MM.1S (cell line): ENCODE measurements at regions not wholly inside any gene's neighbourhood (a gene's known extent, or its start where the extent isn't known, plus 50 kb on each side); places are given as distances from the start of the nearest gene placed in this dataset.

ENCODE experiments used
- DNase-seq: peaks from one replicate; pipeline ENCODE4 v3.0.0-alpha.2; 2015
- H2AFZ ChIP-seq: fragments of 300-600 bp; sonication (generic); 2 replicates; pipeline ENCODE4 v1.6.0; 2016; ENCODE audit warnings: antibody characterized with exemption, low read length
- H3F3A ChIP-seq: fragments of 300-600 bp; sonication (generic); 2 replicates; pipeline ENCODE4 v1.6.1; 2016; ENCODE audit warnings: mild to moderate bottlenecking, antibody characterized with exemption, low read length, moderate library complexity, mixed read lengths; ENCODE audit not compliant: insufficient read depth
- H3K27ac ChIP-seq: fragments of 300-600 bp; sonication (generic); 2 replicates; pipeline ENCODE4 v1.5.1; 2016; ENCODE audit warnings: mild to moderate bottlenecking, low read length
- H3K27me3 ChIP-seq: fragments of 300-600 bp; sonication (generic); replicated peaks from 2 replicates; pipeline ENCODE4 v1.6.0; 2016; ENCODE audit warnings: low read length; ENCODE audit not compliant: insufficient read depth
- H3K36me3 ChIP-seq: fragments of 300-600 bp; sonication (generic); replicated peaks from 2 replicates; pipeline ENCODE4 v1.6.1; 2016; ENCODE audit warnings: mild to moderate bottlenecking, low read length, mixed read lengths; ENCODE audit not compliant: insufficient read depth
- H3K4me1 ChIP-seq: fragments of 300-600 bp; sonication (generic); 2 replicates; pipeline ENCODE4 v1.6.1; 2016; ENCODE audit warnings: low read length, mixed read lengths
- H3K4me2 ChIP-seq: fragments of 300-600 bp; sonication (generic); 2 replicates; pipeline ENCODE4 v1.6.0; 2016; ENCODE audit warnings: low read depth, low read length
- H3K4me3 ChIP-seq: fragments of 300-600 bp; sonication (generic); 2 replicates; pipeline ENCODE4 v1.5.1; 2016; ENCODE audit warnings: low read length, mixed read lengths
- H3K79me2 ChIP-seq: fragments of 300-600 bp; sonication (generic); 2 replicates; pipeline ENCODE4 v1.6.1; 2016; ENCODE audit warnings: mixed run types, low read length, mixed read lengths
- H3K9ac ChIP-seq: fragments of 300-600 bp; sonication (generic); 2 replicates; pipeline ENCODE4 v1.6.1; 2016; ENCODE audit warnings: low read length, mixed read lengths
- H3K9me2 ChIP-seq: fragments of 300-600 bp; sonication (generic); replicated peaks from 2 replicates; pipeline ENCODE4 v1.6.1; 2016; ENCODE audit warnings: mild to moderate bottlenecking, low read length, mixed read lengths; ENCODE audit not compliant: insufficient read depth
- H3K9me3 ChIP-seq: fragments of 300-600 bp; sonication (generic); replicated peaks from 2 replicates; pipeline ENCODE4 v1.6.1; 2016; ENCODE audit warnings: mild to moderate bottlenecking, low read length, mixed read lengths; ENCODE audit not compliant: insufficient read depth
- H4K20me1 ChIP-seq: fragments of 300-600 bp; sonication (generic); 2 replicates; pipeline ENCODE4 v1.6.1; 2016; ENCODE audit warnings: mild to moderate bottlenecking, low read length, moderate library complexity, mixed read lengths; ENCODE audit not compliant: insufficient read depth
- EZH2 ChIP-seq: fragments of 300-600 bp; sonication (generic); optimal IDR thresholded peaks from 2 replicates; pipeline ENCODE3; 2017; ENCODE audit warnings: low read depth, mild to moderate bottlenecking, antibody characterized with exemption, low read length, mixed read lengths
- EZH2phosphoT487 ChIP-seq: fragments of 300-600 bp; sonication (generic); IDR thresholded peaks from 2 replicates; pipeline ENCODE4 v1.6.1; 2018; ENCODE audit warnings: antibody characterized with exemption, low read length
- TF ChIP-seq, protein P1 (sequence below): fragments of 300-600 bp; sonication (generic); IDR thresholded peaks from 2 replicates; pipeline ENCODE4 v1.5.1; 2016; ENCODE audit warnings: antibody characterized with exemption, low read length, mixed read lengths

DNA sequence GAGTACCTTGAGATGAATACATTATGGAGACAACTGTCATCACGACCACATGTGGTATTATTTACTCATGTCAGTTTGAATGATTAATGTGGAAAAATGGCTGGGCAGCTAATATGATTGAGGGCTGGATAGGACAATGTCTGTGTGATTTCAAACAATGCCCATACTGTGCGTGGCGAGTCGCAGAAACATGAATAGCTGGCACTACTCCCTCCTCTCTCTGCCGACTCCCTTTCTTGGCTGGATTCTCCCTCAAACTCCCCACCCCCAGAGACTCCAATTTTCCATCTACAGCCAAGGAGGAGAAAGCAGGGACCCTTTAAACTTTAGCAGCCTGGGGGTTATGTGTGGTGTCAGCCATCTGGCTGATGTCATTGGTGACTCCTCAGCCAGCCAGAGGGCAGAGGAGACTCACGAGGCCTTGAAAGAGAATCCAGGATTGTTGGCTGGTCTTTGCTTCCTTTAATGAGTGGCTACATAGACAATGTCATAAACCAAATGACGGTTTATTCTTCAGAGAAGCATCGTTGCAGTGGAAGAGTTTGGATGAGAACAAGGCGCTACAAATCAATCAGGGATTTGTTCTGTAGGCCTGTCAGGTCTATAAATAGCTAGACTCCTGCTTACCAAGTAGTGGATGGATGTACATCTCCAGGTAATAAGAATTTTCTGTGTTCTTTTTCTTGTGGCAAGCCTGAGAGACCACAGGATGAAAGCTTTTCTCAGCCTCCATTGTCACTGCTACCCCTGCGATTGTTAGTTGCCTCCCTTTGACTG, 165.6 kb downstream of the DLEU7 start:
- Histone ChIP-seq H3K36me3 (no peaks in the 10 kb centered on the region), H2AFZ (no peak overlapping the region), H3F3A (no peaks in the 10 kb centered on the region), H3K4me1 (no peaks in the 10 kb centered on the region), H3K79me2 (no peaks in the 10 kb centered on the region), H3K4me2 (no peak overlapping the region), H3K9me3 (no peaks in the 10 kb centered on the region), H3K9me2 (no peaks in the 10 kb centered on the region), H3K27ac (no peak overlapping the region), H3K9ac (no peak overlapping the region), H3K4me3 (no peak overlapping the region), H4K20me1 (no peaks in the 10 kb centered on the region), H3K27me3 (no peaks in the 10 kb centered on the region)
- TF ChIP-seq, protein P1, sequence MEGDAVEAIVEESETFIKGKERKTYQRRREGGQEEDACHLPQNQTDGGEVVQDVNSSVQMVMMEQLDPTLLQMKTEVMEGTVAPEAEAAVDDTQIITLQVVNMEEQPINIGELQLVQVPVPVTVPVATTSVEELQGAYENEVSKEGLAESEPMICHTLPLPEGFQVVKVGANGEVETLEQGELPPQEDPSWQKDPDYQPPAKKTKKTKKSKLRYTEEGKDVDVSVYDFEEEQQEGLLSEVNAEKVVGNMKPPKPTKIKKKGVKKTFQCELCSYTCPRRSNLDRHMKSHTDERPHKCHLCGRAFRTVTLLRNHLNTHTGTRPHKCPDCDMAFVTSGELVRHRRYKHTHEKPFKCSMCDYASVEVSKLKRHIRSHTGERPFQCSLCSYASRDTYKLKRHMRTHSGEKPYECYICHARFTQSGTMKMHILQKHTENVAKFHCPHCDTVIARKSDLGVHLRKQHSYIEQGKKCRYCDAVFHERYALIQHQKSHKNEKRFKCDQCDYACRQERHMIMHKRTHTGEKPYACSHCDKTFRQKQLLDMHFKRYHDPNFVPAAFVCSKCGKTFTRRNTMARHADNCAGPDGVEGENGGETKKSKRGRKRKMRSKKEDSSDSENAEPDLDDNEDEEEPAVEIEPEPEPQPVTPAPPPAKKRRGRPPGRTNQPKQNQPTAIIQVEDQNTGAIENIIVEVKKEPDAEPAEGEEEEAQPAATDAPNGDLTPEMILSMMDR: no peak
- TF ChIP-seq EZH2phosphoT487 (no peak), EZH2 (no peak)
- DNase-seq: no peak

DNA sequence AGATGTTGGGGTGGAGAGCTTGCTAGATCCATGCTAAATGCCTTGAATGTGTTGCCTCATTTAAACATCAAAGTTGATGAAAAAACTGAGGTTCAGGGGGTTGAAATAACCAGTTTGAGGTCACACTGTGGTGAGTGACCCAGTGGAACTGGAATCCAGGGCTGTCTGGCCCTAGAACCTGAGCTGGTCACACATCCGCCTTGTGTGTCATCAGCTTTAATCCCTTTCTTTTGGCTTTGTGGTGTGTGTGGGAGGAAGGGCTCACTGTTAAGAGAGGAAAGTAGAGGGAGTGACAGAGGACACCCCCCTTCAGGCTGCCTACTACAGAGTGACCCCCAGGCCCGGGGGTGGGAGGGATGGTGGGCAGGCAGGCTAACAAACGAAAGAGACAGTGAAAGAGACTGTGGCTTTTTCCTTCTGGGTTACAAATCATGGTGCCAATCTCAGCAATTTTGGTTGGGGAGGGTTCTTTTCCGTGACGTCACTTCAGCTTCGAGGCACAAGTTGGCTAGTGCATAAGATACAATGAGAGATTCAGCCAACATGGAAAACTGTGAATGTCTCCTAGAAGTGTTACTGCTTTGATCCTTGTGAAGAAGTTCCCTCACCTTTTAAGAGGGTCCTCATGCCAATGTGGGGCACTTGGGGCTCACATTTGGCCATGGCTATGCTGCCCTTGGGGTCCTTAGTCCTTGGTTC, 164.9 kb downstream of the DLEU7 start:
- H3K36me3 ChIP-seq: no peaks in the 10 kb centered on the region
- TF ChIP-seq, protein P1: no peak
- TF ChIP-seq EZH2: no peak
- no peak for TF ChIP-seq EZH2phosphoT487
- H3K4me2 ChIP-seq: no peak overlapping the region
- no peaks in the 10 kb centered on the region for H3K27me3 ChIP-seq
- DNase-seq: no peak
- no peak overlapping the region for H3K9ac ChIP-seq
- H3K9me2 ChIP-seq: no peaks in the 10 kb centered on the region
- H3K27ac ChIP-seq: no peak overlapping the region
- no peaks in the 10 kb centered on the region for H4K20me1 ChIP-seq
- no peak overlapping the region for H3K4me3 ChIP-seq
- H3K79me2 ChIP-seq: no peaks in the 10 kb centered on the region
- H2AFZ ChIP-seq: no peak overlapping the region
- H3K4me1 ChIP-seq: no peaks in the 10 kb centered on the region
- H3F3A ChIP-seq: no peaks in the 10 kb centered on the region
- H3K9me3 ChIP-seq: no peaks in the 10 kb centered on the region

DNA sequence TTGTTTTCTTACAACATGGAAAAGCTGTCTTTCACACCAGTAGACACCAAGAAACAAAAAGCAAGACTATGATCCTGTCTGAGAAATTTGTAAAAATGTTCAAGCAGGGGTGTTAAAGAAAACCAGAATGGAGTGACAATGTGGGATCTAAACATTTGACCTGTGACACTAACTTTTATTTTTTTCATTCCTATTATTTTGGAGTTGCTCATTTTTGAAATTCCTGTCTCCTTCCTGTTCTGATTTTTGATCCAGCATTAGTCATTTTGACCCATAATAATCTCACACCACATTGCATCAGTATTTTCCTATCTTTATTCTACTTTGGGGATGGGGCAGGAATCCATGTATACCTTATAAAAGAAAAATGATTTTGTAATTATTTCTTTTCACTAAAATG, 164.2 kb downstream of the DLEU7 start:
- no peak overlapping the region for H3K4me3 ChIP-seq
- H3K36me3 ChIP-seq: no peaks in the 10 kb centered on the region
- no peaks in the 10 kb centered on the region for H3F3A ChIP-seq
- DNase-seq: no peak
- H3K4me1 ChIP-seq: no peaks in the 10 kb centered on the region
- H3K27me3 ChIP-seq: no peaks in the 10 kb centered on the region
- no peaks in the 10 kb centered on the region for H3K9me2 ChIP-seq
- H4K20me1 ChIP-seq: no peaks in the 10 kb centered on the region
- TF ChIP-seq EZH2phosphoT487 (no peak), EZH2 (no peak)
- TF ChIP-seq, protein P1: no peak
- no peak overlapping the region for H3K4me2 ChIP-seq
- H2AFZ ChIP-seq: no peak overlapping the region
- H3K27ac ChIP-seq: no peak overlapping the region
- H3K79me2 ChIP-seq: no peaks in the 10 kb centered on the region
- no peak overlapping the region for H3K9ac ChIP-seq
- no peaks in the 10 kb centered on the region for H3K9me3 ChIP-seq
